Sigmoid colon (tissue), 6 donors: ENCODE measurements at regions not wholly inside any gene's neighbourhood (a gene's known extent, or its start where the extent isn't known, plus 50 kb on each side); places are given as distances from the start of the nearest gene placed in this dataset.

Source experiments
- DNase-seq: peaks from one replicate; pipeline ENCODE4 v3.0.0-alpha.2; 2019
- H3K27ac ChIP-seq, 4 donors: fragments of 200-600 bp; sonication (generic); one replicate each; pipeline ENCODE4 v1.5.1; 2016 to 2019; ENCODE audit warnings: mild to moderate bottlenecking in 1 of 4
- H3K27me3 ChIP-seq, 3 donors: fragments of 200-600 bp; sonication (generic); one replicate each; pipeline ENCODE4 v1.5.1; 2019; ENCODE audit warnings: mild to moderate bottlenecking in 1 of 3
- H3K36me3 ChIP-seq, 4 donors: fragments of 200-600 bp; sonication (generic); one replicate each; pipeline ENCODE4 v1.5.1; 2016 to 2019
- H3K4me1 ChIP-seq, 4 donors: fragments of 200-600 bp; sonication (generic); one replicate each; pipeline ENCODE4 v1.5.1; 2017 to 2019
- H3K4me3 ChIP-seq, 4 donors: fragments of 200-600 bp; sonication (generic); one replicate each; pipeline ENCODE4 v1.5.1; 2017 to 2019; ENCODE audit warnings: mild to moderate bottlenecking in 2 of 4, moderate library complexity in 1 of 4
- H3K9me3 ChIP-seq, 4 donors: fragments of 200-600 bp in 3 of 4; sonication (generic) in 3 of 4; one replicate each; pipeline versions ENCODE4 v1.5.1 to v1.6.1; 2013 to 2019
- CTCF ChIP-seq, 4 experiments: fragments of 450-650 bp in 3 of 4; fragments of 200-600 bp in 1 of 4; IDR thresholded peaks; one replicate each; pipeline ENCODE4 v1.5.1; 2016 to 2019; ENCODE audit warnings: antibody characterized with exemption in 4 of 4, mild to moderate bottlenecking in 3 of 4, moderate library complexity in 2 of 4
- EP300 ChIP-seq, 4 donors: sonication (generic); formaldehyde crosslinking; IDR thresholded peaks; one replicate each; pipeline ENCODE4 v1.6.1; 2017; ENCODE audit warnings: antibody characterized with exemption in 4 of 4
- POLR2A ChIP-seq, 2 donors: fragments of 450-650 bp; IDR thresholded peaks; one replicate each; pipeline ENCODE4 v1.6.1; 2016; ENCODE audit warnings: antibody characterized with exemption in 2 of 2, mild to moderate bottlenecking in 2 of 2, moderate library complexity in 2 of 2
- POLR2AphosphoS5 ChIP-seq, 4 donors: sonication (generic); formaldehyde crosslinking; IDR thresholded peaks; one replicate each; pipeline ENCODE4 v1.6.1; 2017; ENCODE audit warnings: antibody characterized with exemption in 4 of 4
- WGBS, 2 donors: extraction: QIAGEN DNeasy Blood & Tissue Kit; methylation state at CpG; one replicate each; pipeline ENCODE4 v1.1.7; 2013; 5-methylcytosine and 5-hydroxymethylcytosine counted together
- intact Hi-C: fragments of 100-400 bp; cut with DNase I; formaldehyde crosslinking; loops from one replicate; pipeline ENCODE4 v1.15.1; 2023
- donor health status: healthy with polysubstance abuse.
- donor health status: healthy.

GRCh38 chrX:69313617-69314290, 148.5 kb upstream of the PJA1 start:
- Histone ChIP-seq H3K27me3 (no peaks in the 10 kb centered on the region), H3K36me3 (no peaks in the 10 kb centered on the region), H3K4me1 (no peaks in the 10 kb centered on the region), H3K4me3 (no peak overlapping the region), H3K9me3 (no peaks in the 10 kb centered on the region), H3K27ac (no peak overlapping the region)
- intact Hi-C loops: no loop called here
- no peak for TF ChIP-seq CTCF (IDR thresholded peaks at IDR 0.05)
- no peak for TF ChIP-seq POLR2AphosphoS5 (IDR thresholded peaks at IDR 0.05)
- no peak for TF ChIP-seq POLR2A (IDR thresholded peaks at IDR 0.05)
- TF ChIP-seq EP300 (IDR thresholded peaks at IDR 0.05): no peak
- WGBS, 2 donors: 54 to 66% methylated on average over 6 of the region's 6 CpGs
- DNase-seq: no peak

- no peak overlapping the region for H3K4me3 ChIP-seq
- no peaks in the 10 kb centered on the region for H3K4me1 ChIP-seq
- DNase-seq: no peak
- H3K36me3 ChIP-seq: no peaks in the 10 kb centered on the region
- intact Hi-C loops: no loop called here
- no peaks in the 10 kb centered on the region for H3K9me3 ChIP-seq
- H3K27ac ChIP-seq: no peak overlapping the region
- H3K27me3 ChIP-seq: no peaks in the 10 kb centered on the region
- WGBS, 2 donors: 89 to 90% methylated on average over 11 of the region's 11 CpGs
- no peak for TF ChIP-seq POLR2A (IDR thresholded peaks at IDR 0.05)
- TF ChIP-seq POLR2AphosphoS5 (IDR thresholded peaks at IDR 0.05): no peak
- no peak for TF ChIP-seq EP300 (IDR thresholded peaks at IDR 0.05)
- TF ChIP-seq CTCF (IDR thresholded peaks at IDR 0.05): no peak
Measured at GRCh38 chrX:69311936-69312670, 146.8 kb upstream of the PJA1 start.

- Histone ChIP-seq H3K9me3 (no peaks in the 10 kb centered on the region), H3K4me1 (no peaks in the 10 kb centered on the region), H3K27ac (no peak overlapping the region), H3K36me3 (no peaks in the 10 kb centered on the region), H3K27me3 (no peaks in the 10 kb centered on the region), H3K4me3 (no peak overlapping the region)
- WGBS, 2 donors: 69 to 84% methylated on average over 7 of the region's 7 CpGs
- TF ChIP-seq POLR2AphosphoS5 (IDR thresholded peaks at IDR 0.05): no peak
- TF ChIP-seq POLR2A (IDR thresholded peaks at IDR 0.05): no peak
- no peak for TF ChIP-seq CTCF (IDR thresholded peaks at IDR 0.05)
- TF ChIP-seq EP300 (IDR thresholded peaks at IDR 0.05): no peak
- DNase-seq: no peak
- intact Hi-C loops: no loop called here
Measured at GRCh38 chrX:69309074-69309792, 144.0 kb upstream of the PJA1 start.

GRCh38 chrX:69307756-69308155, 142.5 kb upstream of the PJA1 start:
- Histone ChIP-seq H3K4me3 (no peak overlapping the region), H3K27ac (no peak overlapping the region), H3K4me1 (no peaks in the 10 kb centered on the region), H3K9me3 (no peaks in the 10 kb centered on the region), H3K36me3 (no peaks in the 10 kb centered on the region), H3K27me3 (no peaks in the 10 kb centered on the region)
- intact Hi-C loops: no loop called here
- no peak for DNase-seq
- WGBS, 2 donors: 78 to 79% methylated on average over 10 of the region's 10 CpGs
- no peak for TF ChIP-seq CTCF (IDR thresholded peaks at IDR 0.05)
